WTC11 (cell line): ENCODE measurements at regions not wholly inside any gene's neighbourhood (a gene's known extent, or its start where the extent isn't known, plus 50 kb on each side); places are given as distances from the start of the nearest gene placed in this dataset.

ENCODE experiments used
- ATAC-seq: fragments of 200-7000 bp; cut with Tn5 transposase; 2 replicates; pipeline ENCODE4 v1.10.0; 2021; ENCODE audit warnings: mild to moderate bottlenecking, moderate library complexity
- CTCF ChIA-PET: fragments of 300-600 bp; sonication (Branson Sonifier 250); formaldehyde crosslinking; loops from one replicate; lab custom pipeline; 2021; ENCODE audit warnings: antibody characterized with exemption; lab: Charles Lee
- POLR2A ChIA-PET: fragments of 350-600 bp; sonication (Branson Sonifier 250); formaldehyde crosslinking; loops from one replicate; lab custom pipeline; 2021; ENCODE audit warnings: antibody characterized with exemption; lab: Charles Lee
- DNase-seq: peaks from one replicate; pipeline ENCODE4 v3.0.0; 2021; ENCODE audit warnings: low spot score
- H3K27ac Mint-ChIP-seq: 2 replicates; pipeline ENCODE4 v1.8.0; 2021; ENCODE audit warnings: mixed read lengths
- H3K27me3 Mint-ChIP-seq: 2 replicates; pipeline ENCODE4 v1.8.0; 2021; ENCODE audit warnings: low read depth, mild to moderate bottlenecking, moderate library complexity, mixed read lengths
- H3K36me3 Mint-ChIP-seq: 2 replicates; pipeline ENCODE4 v1.8.0; 2021; ENCODE audit warnings: mixed read lengths
- H3K4me1 Mint-ChIP-seq: 2 replicates; pipeline ENCODE4 v1.8.0; 2022; ENCODE audit warnings: mixed read lengths
- H3K4me3 Mint-ChIP-seq: 2 replicates; pipeline ENCODE4 v1.8.0; 2021; ENCODE audit warnings: mild to moderate bottlenecking, moderate library complexity, mixed read lengths
- H3K9me3 Mint-ChIP-seq: 2 replicates; pipeline ENCODE4 v1.8.0; 2021; ENCODE audit warnings: mixed read lengths
- CBFB ChIP-seq: sonication (generic); formaldehyde crosslinking; IDR thresholded peaks from 2 replicates; pipeline ENCODE4 v1.8.1; 2022; ENCODE audit warnings: mild to moderate bottlenecking, low read depth, missing genetic modification reagents
- CREM ChIP-seq: sonication (generic); formaldehyde crosslinking; IDR thresholded peaks from 2 replicates; pipeline ENCODE4 v1.8.1; 2022; ENCODE audit warnings: mild to moderate bottlenecking, missing genetic modification reagents, moderate library complexity
- E2F1 ChIP-seq: sonication (generic); formaldehyde crosslinking; IDR thresholded peaks from 2 replicates; pipeline ENCODE4 v1.8.0; 2022; ENCODE audit warnings: mild to moderate bottlenecking, missing genetic modification reagents
- E2F5 ChIP-seq: sonication (generic); formaldehyde crosslinking; IDR thresholded peaks from 2 replicates; pipeline ENCODE4 v1.8.1; 2022; ENCODE audit warnings: mild to moderate bottlenecking, moderate library complexity, missing genetic modification reagents
- EMX1 ChIP-seq: fragments of 250-450 bp; sonication (Bioruptor Pico); IDR thresholded peaks from 2 replicates; pipeline ENCODE4 v1.8.0; 2021; ENCODE audit warnings: mild to moderate bottlenecking
- ERG ChIP-seq: fragments of 250-450 bp; sonication (Bioruptor Pico); IDR thresholded peaks from 2 replicates; pipeline ENCODE4 v1.8.0; 2021; ENCODE audit warnings: mild to moderate bottlenecking
- FOXJ3 ChIP-seq: sonication (generic); formaldehyde crosslinking; IDR thresholded peaks from 2 replicates; pipeline ENCODE4 v1.9.0; 2021; ENCODE audit warnings: missing genetic modification reagents, mild to moderate bottlenecking, borderline replicate concordance
- FOXP1 ChIP-seq: sonication (generic); formaldehyde crosslinking; IDR thresholded peaks from 2 replicates; pipeline ENCODE4 v1.8.0; 2022; ENCODE audit warnings: missing genetic modification reagents, mild to moderate bottlenecking, moderate library complexity, borderline replicate concordance
- IRF1 ChIP-seq: sonication (generic); formaldehyde crosslinking; IDR thresholded peaks from 2 replicates; pipeline ENCODE4 v1.8.0; 2023; ENCODE audit warnings: missing genetic modification reagents
- MYBL2 ChIP-seq: sonication (generic); formaldehyde crosslinking; IDR thresholded peaks from 2 replicates; pipeline ENCODE4 v1.8.1; 2023; ENCODE audit warnings: mild to moderate bottlenecking, moderate library complexity, missing genetic modification reagents
- NFE2L1 ChIP-seq: sonication (generic); formaldehyde crosslinking; IDR thresholded peaks from 2 replicates; pipeline ENCODE4 v1.8.1; 2023; ENCODE audit warnings: missing genetic modification reagents
- PRDM15 ChIP-seq: sonication (generic); formaldehyde crosslinking; IDR thresholded peaks from 2 replicates; pipeline ENCODE4 v1.8.0; 2022; ENCODE audit warnings: missing genetic modification reagents
- PRRX2 ChIP-seq: fragments of 250-450 bp; sonication (Bioruptor Pico); IDR thresholded peaks from 2 replicates; pipeline ENCODE4 v1.8.0; 2021; ENCODE audit warnings: mild to moderate bottlenecking
- RORB ChIP-seq: fragments of 250-450 bp; sonication (Bioruptor Pico); IDR thresholded peaks from 2 replicates; pipeline ENCODE4 v1.9.0; 2021; ENCODE audit warnings: mild to moderate bottlenecking
- SOX15 ChIP-seq: fragments of 250-450 bp; sonication (Bioruptor Pico); IDR thresholded peaks from 2 replicates; pipeline ENCODE4 v1.9.0; 2021; ENCODE audit warnings: mild to moderate bottlenecking
- TEAD1 ChIP-seq: sonication (generic); formaldehyde crosslinking; IDR thresholded peaks from 2 replicates; pipeline ENCODE4 v1.8.0; 2022; ENCODE audit warnings: mild to moderate bottlenecking, missing genetic modification reagents
- ZMAT4 ChIP-seq: fragments of 250-450 bp; sonication (Bioruptor Pico); IDR thresholded peaks from 2 replicates; pipeline ENCODE4 v1.9.0; 2021; ENCODE audit warnings: mild to moderate bottlenecking
- ZNF121 ChIP-seq: sonication (generic); formaldehyde crosslinking; IDR thresholded peaks from 2 replicates; pipeline ENCODE4 v1.8.0; 2023; ENCODE audit warnings: missing genetic modification reagents
- ZNF425 ChIP-seq: fragments of 250-450 bp; sonication (Bioruptor Pico); conservative IDR thresholded peaks from 2 replicates; pipeline ENCODE4 v1.9.0; 2021; ENCODE audit warnings: mild to moderate bottlenecking
- ZNF532 ChIP-seq: fragments of 250-450 bp; sonication (Bioruptor Pico); IDR thresholded peaks from 2 replicates; pipeline ENCODE4 v1.9.0; 2021; ENCODE audit warnings: mild to moderate bottlenecking, borderline replicate concordance

- TF ChIP-seq ZNF425, result no peak
- TF ChIP-seq ZNF532 (CRISPR knock-in tag), result no peak
- no peak for TF ChIP-seq E2F1 (CRISPR knock-in tag)
- TF ChIP-seq NFE2L1 (CRISPR knock-in tag), result no peak
- TF ChIP-seq FOXP1, result no peak
- TF ChIP-seq PRRX2 (CRISPR knock-in tag), result no peak
- no peak for TF ChIP-seq CBFB
Measured at GRCh38 chr1:208300084-208300770, 56.0 kb upstream of the PLXNA2 start (continued).

- DNase-seq (no peak), ATAC-seq (no peak)
- Mint-ChIP-seq H3K9me3 (no peaks in the 10 kb centered on the region), H3K36me3 (no peaks in the 10 kb centered on the region), H3K27ac (no peak overlapping the region), H3K4me1 (peaks cover 19% of the 10 kb centered on the region), H3K4me3 (no peak overlapping the region), H3K27me3 (no peaks in the 10 kb centered on the region; the same call in 1 of the 2 replicates)
- ChIA-PET POLR2A (no interaction called here), CTCF (no interaction called here)
- TF ChIP-seq ERG (no peak), ZMAT4 (CRISPR knock-in tag) (no peak), EMX1 (no peak), CREM (CRISPR knock-in tag) (no peak), MYBL2 (CRISPR knock-in tag) (no peak), SOX15 (CRISPR knock-in tag) (no peak), IRF1 (CRISPR knock-in tag) (no peak), E2F1 (CRISPR knock-in tag) (no peak), PRDM15 (CRISPR knock-in tag) (no peak), E2F5 (CRISPR knock-in tag) (no peak), RORB (CRISPR knock-in tag) (no peak), FOXJ3 (CRISPR knock-in tag) (no peak), ZNF121 (CRISPR knock-in tag) (no peak), TEAD1 (CRISPR knock-in tag) (no peak)
Measured at GRCh38 chr1:208302699-208303238, 58.6 kb upstream of the PLXNA2 start.
